Uterus (tissue), 3 donors: ENCODE measurements at regions not wholly inside any gene's neighbourhood (a gene's known extent, or its start where the extent isn't known, plus 50 kb on each side); places are given as distances from the start of the nearest gene placed in this dataset.

Experiments
- DNase-seq, 2 donors: peaks; one replicate each; pipeline ENCODE4 v3.0.0-alpha.2; 2019 to 2020
- H3K27ac ChIP-seq, 2 donors: fragments of 200-600 bp; sonication (generic); 1 replicate in 1 of 2; 2 replicates in 1 of 2; pipeline ENCODE4 v1.5.1; 2016 to 2018
- H3K27me3 ChIP-seq, 2 donors: fragments of 200-600 bp; sonication (generic); one replicate each; pipeline ENCODE4 v1.5.1; 2018 to 2019; ENCODE audit warnings: control low read depth in 1 of 2
- H3K36me3 ChIP-seq, 2 donors: fragments of 200-600 bp; sonication (generic); one replicate each; pipeline ENCODE4 v1.5.1; 2019; ENCODE audit warnings: control low read depth in 1 of 2
- H3K4me1 ChIP-seq, 2 donors: fragments of 200-600 bp; sonication (generic); one replicate each; pipeline ENCODE4 v1.5.1; 2018 to 2019; ENCODE audit warnings: control low read depth in 1 of 2
- H3K4me3 ChIP-seq, 2 donors: fragments of 200-600 bp; sonication (generic); 1 replicate in 1 of 2; 2 replicates in 1 of 2; pipeline ENCODE4 v1.5.1; 2018 to 2019; ENCODE audit warnings: mild to moderate bottlenecking in 1 of 2
- H3K9me3 ChIP-seq, 2 donors: fragments of 200-600 bp; sonication (generic); one replicate each; pipeline ENCODE4 v1.5.1; 2019; ENCODE audit warnings: control low read depth in 1 of 2
- CTCF ChIP-seq, 4 experiments: fragments of 200-600 bp in 2 of 4; fragments of 450-650 bp in 2 of 4; sonication (generic) in 2 of 4; IDR thresholded peaks; one replicate each; pipeline ENCODE4 v1.5.1; 2016 to 2019; ENCODE audit warnings: antibody characterized with exemption in 4 of 4, mild to moderate bottlenecking in 2 of 4, moderate library complexity in 1 of 4
- POLR2A ChIP-seq, 2 donors: fragments of 450-650 bp; IDR thresholded peaks; one replicate each; pipeline ENCODE4 v1.6.1; 2016; ENCODE audit warnings: antibody characterized with exemption in 2 of 2, mild to moderate bottlenecking in 1 of 2, moderate library complexity in 1 of 2
- intact Hi-C: fragments of 100-400 bp; cut with DNase I; formaldehyde crosslinking; loops from one replicate; pipeline ENCODE4 v1.15.1; 2023; ENCODE audit warnings: low total_unique reads
- donor health status: DM: yes; HTN: yes; CAD: no.

GRCh38 chr12:115205755-115206308, 521.9 kb upstream of the TBX3 start:
- intact Hi-C loops, result no loop called here
- no peak overlapping the region for H3K27ac ChIP-seq

GRCh38 chr12:115204957-115205754, 521.2 kb upstream of the TBX3 start:
- Histone ChIP-seq H3K4me1 (no peaks in the 10 kb centered on the region), H3K4me3 (no peak overlapping the region), H3K36me3 (no peaks in the 10 kb centered on the region), H3K27ac (no peak overlapping the region), H3K9me3 (no peaks in the 10 kb centered on the region), H3K27me3 (no peaks in the 10 kb centered on the region)
- intact Hi-C loops, result no loop called here
- TF ChIP-seq POLR2A (IDR thresholded peaks at IDR 0.05), result no peak
- TF ChIP-seq CTCF (IDR thresholded peaks at IDR 0.05), result no peak
- DNase-seq, result no peak

More at GRCh38 chr12:115205755-115206308, 521.9 kb upstream of the TBX3 start:
- Histone ChIP-seq H3K36me3 (no peaks in the 10 kb centered on the region), H3K4me1 (no peaks in the 10 kb centered on the region), H3K4me3 (no peak overlapping the region), H3K9me3 (no peaks in the 10 kb centered on the region), H3K27me3 (no peaks in the 10 kb centered on the region)
- TF ChIP-seq CTCF (IDR thresholded peaks at IDR 0.05) (no peak), POLR2A (IDR thresholded peaks at IDR 0.05) (no peak)
- no peak for DNase-seq

DNA sequence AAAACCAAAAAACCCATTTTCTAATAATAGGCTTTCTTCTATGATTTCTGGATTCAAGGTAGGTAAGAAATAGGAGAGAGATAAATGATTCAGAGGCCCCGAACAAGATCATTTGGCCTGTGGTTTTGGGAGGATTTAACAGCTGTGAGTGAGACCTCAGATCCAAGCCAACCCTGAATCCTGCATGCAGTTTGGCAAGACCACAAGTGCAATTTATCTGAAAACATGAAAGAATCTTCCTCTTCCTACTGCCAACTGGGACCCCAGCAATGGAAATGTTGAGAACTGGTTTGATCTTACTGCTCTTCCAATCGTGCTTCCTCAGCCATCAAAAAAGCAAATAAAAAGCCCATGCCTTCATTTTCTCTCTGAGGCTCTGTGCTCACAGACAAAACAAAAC, 519.7 kb upstream of the TBX3 start:
- H3K27ac ChIP-seq, result no peak overlapping the region
- H3K9me3 ChIP-seq, result no peaks in the 10 kb centered on the region
- no peaks in the 10 kb centered on the region for H3K27me3 ChIP-seq
- H3K4me3 ChIP-seq, result no peak overlapping the region
- DNase-seq, result no peak
- intact Hi-C loops, result no loop called here
- TF ChIP-seq POLR2A (IDR thresholded peaks at IDR 0.05), result no peak
- TF ChIP-seq CTCF (IDR thresholded peaks at IDR 0.05), result no peak
- H3K36me3 ChIP-seq, result no peaks in the 10 kb centered on the region
- H3K4me1 ChIP-seq, result no peaks in the 10 kb centered on the region

GRCh38 chr12:115201966-115202365, 518.0 kb upstream of the TBX3 start:
- no peaks in the 10 kb centered on the region for H3K36me3 ChIP-seq
- DNase-seq, result no peak
- no peak overlapping the region for H3K27ac ChIP-seq
- TF ChIP-seq CTCF (IDR thresholded peaks at IDR 0.05) (no peak), POLR2A (IDR thresholded peaks at IDR 0.05) (no peak)
- no peak overlapping the region for H3K4me3 ChIP-seq
- no peaks in the 10 kb centered on the region for H3K9me3 ChIP-seq
- no peaks in the 10 kb centered on the region for H3K27me3 ChIP-seq
- intact Hi-C loops, result no loop called here
- H3K4me1 ChIP-seq, result no peaks in the 10 kb centered on the region

- Histone ChIP-seq H3K36me3 (no peaks in the 10 kb centered on the region), H3K27ac (no peak overlapping the region), H3K9me3 (no peaks in the 10 kb centered on the region), H3K4me1 (no peaks in the 10 kb centered on the region), H3K4me3 (no peak overlapping the region), H3K27me3 (no peaks in the 10 kb centered on the region)
- DNase-seq, result no peak
- no peak for TF ChIP-seq CTCF (IDR thresholded peaks at IDR 0.05)
- no peak for TF ChIP-seq POLR2A (IDR thresholded peaks at IDR 0.05)
- intact Hi-C loops, result no loop called here
These were observed 515.9 kb upstream of the TBX3 start for GRCh38 chr12:115199831-115200230.
